ENCODE measurements at regions not wholly inside any gene's neighbourhood (a gene's known extent, or its start where the extent isn't known, plus 50 kb on each side); places are given as distances from the start of the nearest gene placed in this dataset.
"Not testable (repeated sequence)": the region's sequence is repeated elsewhere in the genome, so short reads cannot be mapped to it uniquely, and the experiment has no call there.

GRCh38 chr11:21987261-21987660 is 205.6 kb upstream of the ANO5 start:
- ChIA-PET CTCF (no interaction called here), POLR2A (ENCODE audit: low non-redundant PET) (no interaction called here)
- no peak for DNase-seq (ENCODE audit: low spot score)
- no peak overlapping the region for H3K27ac ChIP-seq
- no peak for TF ChIP-seq CTCF (conservative IDR thresholded peaks at IDR 0.05; ENCODE audit: low read depth)

GRCh38 chr11:21988477-21988876 is 204.4 kb upstream of the ANO5 start:
- H3K27ac ChIP-seq, result no peak overlapping the region
- ChIA-PET CTCF (no interaction called here), POLR2A (ENCODE audit: low non-redundant PET) (no interaction called here)
- TF ChIP-seq CTCF (conservative IDR thresholded peaks at IDR 0.05; ENCODE audit: low read depth), result no peak
- DNase-seq (ENCODE audit: low spot score), result no peak

GRCh38 chr11:22001803-22002202 is 191.1 kb upstream of the ANO5 start:
- CTCF ChIA-PET; DNase-seq (ENCODE audit: low spot score); POLR2A ChIA-PET (ENCODE audit: low non-redundant PET); H3K27ac ChIP-seq: not testable (repeated sequence)

GRCh38 chr11:22006901-22007300 is 186.0 kb upstream of the ANO5 start:
- no peak for TF ChIP-seq CTCF (conservative IDR thresholded peaks at IDR 0.05; ENCODE audit: low read depth)
- no peak overlapping the region for H3K27ac ChIP-seq
- no peak for DNase-seq (ENCODE audit: low spot score)
- ChIA-PET POLR2A (ENCODE audit: low non-redundant PET) (no interaction called here), CTCF (no interaction called here)

- ChIA-PET POLR2A (ENCODE audit: low non-redundant PET) (no interaction called here), CTCF (no interaction called here)
- no peak for DNase-seq (ENCODE audit: low spot score)
- H3K27ac ChIP-seq, result no peak overlapping the region
- no peak for TF ChIP-seq CTCF (conservative IDR thresholded peaks at IDR 0.05; ENCODE audit: low read depth)
Observed at GRCh38 chr11:22031791-22032190, 161.1 kb upstream of the ANO5 start.

- no peak for DNase-seq (ENCODE audit: low spot score)
- no peak for TF ChIP-seq CTCF (conservative IDR thresholded peaks at IDR 0.05; ENCODE audit: low read depth)
- CTCF ChIA-PET, result no interaction called here
- POLR2A ChIA-PET (ENCODE audit: low non-redundant PET), result no interaction called here
- H3K27ac ChIP-seq, result no peak overlapping the region
Observed at GRCh38 chr11:22037505-22037904, 155.4 kb upstream of the ANO5 start.

GRCh38 chr11:22041039-22041438 is 151.8 kb upstream of the ANO5 start:
- POLR2A ChIA-PET (ENCODE audit: low non-redundant PET), result no interaction called here
- H3K27ac ChIP-seq, result no peak overlapping the region
- CTCF ChIA-PET, result no interaction called here
- DNase-seq (ENCODE audit: low spot score), result no peak
- TF ChIP-seq CTCF (conservative IDR thresholded peaks at IDR 0.05; ENCODE audit: low read depth), result no peak

All from RWPE1 (cell line).